Activated T-cell treated with anti-CD3 and anti-CD28 coated beads, Interleukin-2, amount 50 U/mL, for 4 hours (primary cell): ENCODE measurements at regions not wholly inside any gene's neighbourhood (a gene's known extent, or its start where the extent isn't known, plus 50 kb on each side); places are given as distances from the start of the nearest gene placed in this dataset.

Experiments used
- ATAC-seq, 2 donors: fragments of 200-7000 bp; cut with Tn5 transposase; one replicate each; pipeline ENCODE4 v1.10.0; 2021
- DNase-seq: peaks from one replicate; pipeline ENCODE4 v3.0.0-alpha.2; 2020
- H3K27me3 Mint-ChIP-seq: one replicate; pipeline ENCODE4 v1.8.0; 2021; ENCODE audit warnings: low read depth, mixed read lengths
- H3K36me3 Mint-ChIP-seq: one replicate; pipeline ENCODE4 v1.8.0; 2022; ENCODE audit warnings: mixed read lengths; ENCODE audit not compliant: insufficient read depth
- H3K4me1 Mint-ChIP-seq: one replicate; pipeline ENCODE4 v1.8.0; 2021; ENCODE audit warnings: low read depth, mixed read lengths
- H3K4me3 Mint-ChIP-seq: one replicate; pipeline ENCODE4 v1.8.0; 2021; ENCODE audit warnings: mild to moderate bottlenecking, moderate library complexity, mixed read lengths
- H3K9me3 Mint-ChIP-seq: one replicate; pipeline ENCODE4 v1.8.0; 2021; ENCODE audit warnings: mixed read lengths

- Mint-ChIP-seq H3K9me3 (peaks cover 6% of the 10 kb centered on the region), H3K4me1 (peaks cover 2% of the 10 kb centered on the region)
Observed at GRCh38 chr12:47548401-47548800, 157.4 kb downstream of the RPAP3 start.

GRCh38 chr12:47547077-47547476 lies 158.8 kb downstream of the RPAP3 start:
- DNase-seq (no peak), ATAC-seq (no peak)
- Mint-ChIP-seq H3K9me3 (no peaks in the 10 kb centered on the region), H3K4me1 (peaks cover 2% of the 10 kb centered on the region), H3K36me3 (no peaks in the 10 kb centered on the region), H3K4me3 (no peak overlapping the region), H3K27me3 (no peaks in the 10 kb centered on the region)

More at GRCh38 chr12:47548401-47548800, 157.4 kb downstream of the RPAP3 start:
- DNase-seq (no peak), ATAC-seq (no peak)
- H3K4me3 Mint-ChIP-seq: no peak overlapping the region
- H3K36me3 Mint-ChIP-seq: no peaks in the 10 kb centered on the region
- H3K27me3 Mint-ChIP-seq: no peaks in the 10 kb centered on the region

- no peaks in the 10 kb centered on the region for H3K36me3 Mint-ChIP-seq
- H3K27me3 Mint-ChIP-seq: no peaks in the 10 kb centered on the region
- ATAC-seq: no peak
- no peak for DNase-seq
- no peaks in the 10 kb centered on the region for H3K9me3 Mint-ChIP-seq
- H3K4me3 Mint-ChIP-seq: no peak overlapping the region
- peaks cover 2% of the 10 kb centered on the region for H3K4me1 Mint-ChIP-seq
Observed at GRCh38 chr12:47545938-47546609, 159.8 kb downstream of the RPAP3 start.

GRCh38 chr12:47534695-47535094 lies 171.1 kb downstream of the RPAP3 start:
- Mint-ChIP-seq H3K4me1 (no peaks in the 10 kb centered on the region), H3K9me3 (peaks cover 20% of the 10 kb centered on the region), H3K27me3 (peaks cover 14% of the 10 kb centered on the region), H3K36me3 (peaks cover 4% of the 10 kb centered on the region), H3K4me3 (no peak overlapping the region)
- no peak for ATAC-seq
- DNase-seq: no peak

- H3K27me3 Mint-ChIP-seq: peaks cover 22% of the 10 kb centered on the region
- no peak overlapping the region for H3K4me3 Mint-ChIP-seq
- no peak for ATAC-seq
- no peaks in the 10 kb centered on the region for H3K4me1 Mint-ChIP-seq
- H3K9me3 Mint-ChIP-seq: peaks cover 32% of the 10 kb centered on the region
- peaks cover 4% of the 10 kb centered on the region for H3K36me3 Mint-ChIP-seq
- no peak for DNase-seq
Observed at GRCh38 chr12:47530050-47530449, 175.8 kb downstream of the RPAP3 start.

- no peak for DNase-seq
Observed at GRCh38 chr12:47527816-47528215, 178.0 kb downstream of the RPAP3 start.

GRCh38 chr12:47520029-47520428 lies 185.8 kb downstream of the RPAP3 start:
- H3K27me3 Mint-ChIP-seq: peaks cover 12% of the 10 kb centered on the region
- DNase-seq (no peak), ATAC-seq (no peak)
- no peak overlapping the region for H3K4me3 Mint-ChIP-seq
- no peaks in the 10 kb centered on the region for H3K36me3 Mint-ChIP-seq
- H3K4me1 Mint-ChIP-seq: no peaks in the 10 kb centered on the region
- peaks cover 22% of the 10 kb centered on the region for H3K9me3 Mint-ChIP-seq

More at GRCh38 chr12:47527816-47528215, 178.0 kb downstream of the RPAP3 start:
- H3K4me3 Mint-ChIP-seq: no peak overlapping the region
- H3K27me3 Mint-ChIP-seq: peaks cover 26% of the 10 kb centered on the region
- ATAC-seq: no peak
- peaks cover 4% of the 10 kb centered on the region for H3K36me3 Mint-ChIP-seq
- H3K9me3 Mint-ChIP-seq: peaks cover 32% of the 10 kb centered on the region
- H3K4me1 Mint-ChIP-seq: no peaks in the 10 kb centered on the region

GRCh38 chr12:47517122-47517521 lies 188.7 kb downstream of the RPAP3 start:
- DNase-seq (no peak), ATAC-seq (no peak)
- Mint-ChIP-seq H3K4me3 (no peak overlapping the region), H3K4me1 (no peaks in the 10 kb centered on the region), H3K9me3 (peaks cover 34% of the 10 kb centered on the region), H3K27me3 (no peaks in the 10 kb centered on the region), H3K36me3 (no peaks in the 10 kb centered on the region)

- Mint-ChIP-seq H3K27me3 (no peaks in the 10 kb centered on the region), H3K36me3 (no peaks in the 10 kb centered on the region), H3K4me3 (no peak overlapping the region), H3K4me1 (peaks cover 1% of the 10 kb centered on the region), H3K9me3 (peaks cover 6% of the 10 kb centered on the region)
- no peak for ATAC-seq
- DNase-seq: no peak
Observed at GRCh38 chr12:47509398-47509851, 196.4 kb downstream of the RPAP3 start.

- no peaks in the 10 kb centered on the region for H3K36me3 Mint-ChIP-seq
- H3K4me3 Mint-ChIP-seq: no peak overlapping the region
- H3K4me1 Mint-ChIP-seq: peaks cover 1% of the 10 kb centered on the region
- H3K9me3 Mint-ChIP-seq: no peaks in the 10 kb centered on the region
- no peaks in the 10 kb centered on the region for H3K27me3 Mint-ChIP-seq
- DNase-seq (no peak), ATAC-seq (no peak)
Observed at GRCh38 chr12:47507221-47507620, 198.6 kb downstream of the RPAP3 start.

GRCh38 chr12:47504775-47505446 lies 200.9 kb downstream of the RPAP3 start:
- peaks cover 1% of the 10 kb centered on the region for H3K4me1 Mint-ChIP-seq
- H3K27me3 Mint-ChIP-seq: no peaks in the 10 kb centered on the region
- H3K36me3 Mint-ChIP-seq: no peaks in the 10 kb centered on the region
- H3K4me3 Mint-ChIP-seq: no peak overlapping the region
- DNase-seq (no peak), ATAC-seq (peak; percentile 66 to 71)
- H3K9me3 Mint-ChIP-seq: peaks cover 6% of the 10 kb centered on the region

- H3K4me1 Mint-ChIP-seq: peaks cover under 1% of the 10 kb centered on the region
- H3K27me3 Mint-ChIP-seq: peaks cover 6% of the 10 kb centered on the region
- DNase-seq: no peak
- H3K4me3 Mint-ChIP-seq: no peak overlapping the region
- H3K9me3 Mint-ChIP-seq: peaks cover 9% of the 10 kb centered on the region
- H3K36me3 Mint-ChIP-seq: peaks cover 2% of the 10 kb centered on the region
- ATAC-seq: no peak
Observed at GRCh38 chr12:47493801-47494200, 212.0 kb downstream of the RPAP3 start.

GRCh38 chr12:47491516-47492305 lies 214.1 kb downstream of the RPAP3 start:
- DNase-seq (no peak), ATAC-seq (no peak)
- Mint-ChIP-seq H3K27me3 (peaks cover 4% of the 10 kb centered on the region), H3K36me3 (no peaks in the 10 kb centered on the region), H3K4me1 (peaks cover 10% of the 10 kb centered on the region), H3K4me3 (no peak overlapping the region), H3K9me3 (peaks cover 18% of the 10 kb centered on the region)

- H3K9me3 Mint-ChIP-seq: peaks cover 21% of the 10 kb centered on the region
- DNase-seq (no peak), ATAC-seq (no peak)
- H3K4me3 Mint-ChIP-seq: no peak overlapping the region
- peaks cover 10% of the 10 kb centered on the region for H3K4me1 Mint-ChIP-seq
- H3K27me3 Mint-ChIP-seq: peaks cover 7% of the 10 kb centered on the region
- H3K36me3 Mint-ChIP-seq: no peaks in the 10 kb centered on the region
Observed at GRCh38 chr12:47488888-47489287, 216.9 kb downstream of the RPAP3 start.
